Stimulated activated CD8-positive, alpha-beta memory T cell treated with anti-CD3 and anti-CD28 coated beads, Interleukin-7, amount 100 ng/mL, for 1 hour (primary cell): ENCODE measurements at regions not wholly inside any gene's neighbourhood (a gene's known extent, or its start where the extent isn't known, plus 50 kb on each side); places are given as distances from the start of the nearest gene placed in this dataset.

Source experiments
- DNase-seq, 2 donors: peaks; one replicate each; pipeline ENCODE4 v3.0.0-alpha.2; 2020; ENCODE audit warnings: low read depth in 2 of 2

DNA sequence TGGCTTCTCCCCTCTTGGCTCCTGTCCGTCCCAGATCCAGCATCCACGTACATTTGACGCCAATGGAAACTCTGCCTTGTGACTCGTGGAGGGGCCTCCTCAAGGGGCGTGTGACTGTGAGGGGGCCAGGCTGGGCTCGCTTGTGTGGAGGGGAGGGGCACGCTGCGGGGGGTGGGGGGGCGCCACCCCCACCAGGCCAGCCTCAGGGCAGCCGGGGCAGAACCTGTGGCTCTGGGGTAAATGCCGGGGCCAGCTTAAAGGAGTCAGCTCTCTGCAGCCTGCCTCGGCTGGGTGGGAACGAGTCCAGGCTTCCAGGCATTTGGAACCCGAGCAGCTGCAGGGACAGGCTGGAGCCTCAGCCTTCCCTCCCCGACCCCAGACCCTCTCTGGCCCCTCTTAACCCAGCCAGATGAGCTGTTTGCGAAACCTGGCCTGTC, 94.1 kb downstream of the SIK1 start:
- DNase-seq: no peak

DNA sequence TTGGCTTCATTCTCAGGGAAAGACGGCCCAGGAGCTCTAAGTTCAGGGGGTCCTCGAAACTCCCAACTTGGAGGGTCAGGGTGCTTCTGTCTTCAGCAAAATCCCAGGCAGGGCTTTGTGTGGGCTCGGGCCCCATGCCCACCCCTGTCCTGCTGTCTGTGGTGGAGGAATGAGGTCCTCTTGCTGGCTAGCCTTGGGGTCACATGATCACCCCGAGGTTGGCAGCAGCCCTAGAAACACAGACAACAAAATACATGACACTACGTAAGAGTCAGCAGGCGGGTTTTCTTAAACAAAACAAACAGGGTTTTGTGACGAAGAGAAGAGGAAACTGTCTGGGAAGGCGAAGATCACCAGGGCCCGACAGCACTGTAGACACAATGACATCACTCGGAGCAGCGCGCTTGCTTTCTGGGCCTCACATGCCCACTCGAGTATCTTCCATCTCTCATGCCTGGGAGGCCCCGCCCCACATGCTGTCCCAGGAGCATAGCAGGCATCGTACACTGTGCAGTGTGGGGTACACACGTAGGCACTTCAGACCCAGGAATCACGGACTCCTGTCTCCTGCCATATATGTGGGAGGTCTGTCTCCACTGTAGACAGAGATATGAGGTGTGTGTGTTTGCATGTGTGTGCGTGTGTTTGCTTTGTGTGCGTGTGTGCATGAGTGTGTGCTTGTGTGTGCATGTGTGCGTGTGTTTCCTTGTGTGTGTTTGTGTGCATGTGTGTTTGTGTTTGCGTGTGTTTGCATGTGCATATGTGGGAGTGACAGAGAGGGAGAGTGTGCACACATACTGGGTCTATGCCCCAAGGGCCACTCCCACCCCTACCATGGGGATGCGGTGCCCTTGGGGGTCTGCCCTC, 94.7 kb downstream of the SIK1 start:
- no peak for DNase-seq

DNA sequence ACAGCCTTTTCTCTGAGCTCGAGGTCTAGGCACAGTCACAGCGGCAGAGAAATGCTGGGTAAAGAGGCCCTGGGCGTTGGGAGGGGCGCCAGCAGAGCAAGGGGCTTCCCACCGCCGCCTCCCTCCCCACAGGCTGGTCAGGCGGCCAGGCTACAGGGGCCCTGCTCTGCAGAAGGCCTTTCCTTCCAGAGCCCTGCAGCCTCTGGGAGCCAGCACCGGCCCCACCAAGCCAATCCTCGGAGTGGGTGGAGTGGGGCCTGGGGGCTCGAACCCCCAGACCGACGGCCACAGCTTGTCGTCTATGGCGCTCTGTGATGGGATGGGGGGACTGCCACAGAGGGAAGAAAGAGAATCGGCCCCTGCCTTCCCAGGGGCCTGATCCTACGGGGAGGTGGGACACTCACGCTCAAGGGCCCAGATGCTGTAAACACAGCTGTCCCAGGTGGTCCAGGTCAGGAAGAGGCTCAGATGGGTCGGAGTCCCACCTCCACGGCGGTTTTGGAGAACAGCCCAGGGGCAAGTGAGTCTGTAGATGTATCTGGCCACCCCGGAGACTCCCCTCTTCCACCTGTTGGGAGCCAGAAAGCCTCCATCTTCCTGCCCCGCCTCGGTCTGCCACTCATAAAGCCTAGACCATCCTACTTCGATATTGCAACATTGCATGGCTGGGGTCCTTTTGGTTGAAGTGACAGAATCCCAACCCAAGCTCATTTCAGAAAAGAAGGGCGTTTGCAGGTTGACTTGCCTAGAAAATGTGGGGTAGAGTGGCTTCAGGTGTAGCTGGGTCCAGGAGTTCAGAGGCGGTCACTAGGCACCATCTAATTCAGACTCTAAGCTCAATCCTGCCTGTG, 95.6 kb downstream of the SIK1 start:
- no peak for DNase-seq

DNA sequence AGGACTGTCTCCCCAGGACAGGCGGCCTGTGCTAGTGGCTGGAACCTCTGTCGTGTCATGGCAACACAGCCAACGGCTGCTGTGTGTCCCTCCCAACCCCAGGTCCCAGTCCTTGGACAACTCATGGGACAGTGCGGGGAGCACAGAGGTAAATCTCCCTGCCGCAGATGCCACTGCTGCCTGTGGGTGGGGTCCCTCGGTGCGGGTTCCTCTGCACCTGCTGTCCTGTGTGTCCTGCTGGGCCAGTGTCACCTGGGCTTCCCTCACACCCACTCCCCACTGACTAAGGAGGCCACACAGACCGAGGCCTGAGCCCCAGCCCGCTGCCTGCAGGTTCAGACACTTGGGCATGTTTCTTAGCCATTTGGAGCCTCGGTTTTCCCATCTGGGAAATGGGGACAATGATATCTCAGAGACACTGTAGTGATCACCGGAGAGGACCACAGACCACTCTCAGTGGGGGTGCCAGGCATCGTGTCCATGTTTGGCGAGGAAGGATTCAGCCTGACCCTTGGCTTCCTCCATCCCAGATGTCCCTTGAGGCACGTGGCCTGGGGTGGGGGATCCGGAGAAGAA, 96.5 kb downstream of the SIK1 start:
- no peak for DNase-seq

DNA sequence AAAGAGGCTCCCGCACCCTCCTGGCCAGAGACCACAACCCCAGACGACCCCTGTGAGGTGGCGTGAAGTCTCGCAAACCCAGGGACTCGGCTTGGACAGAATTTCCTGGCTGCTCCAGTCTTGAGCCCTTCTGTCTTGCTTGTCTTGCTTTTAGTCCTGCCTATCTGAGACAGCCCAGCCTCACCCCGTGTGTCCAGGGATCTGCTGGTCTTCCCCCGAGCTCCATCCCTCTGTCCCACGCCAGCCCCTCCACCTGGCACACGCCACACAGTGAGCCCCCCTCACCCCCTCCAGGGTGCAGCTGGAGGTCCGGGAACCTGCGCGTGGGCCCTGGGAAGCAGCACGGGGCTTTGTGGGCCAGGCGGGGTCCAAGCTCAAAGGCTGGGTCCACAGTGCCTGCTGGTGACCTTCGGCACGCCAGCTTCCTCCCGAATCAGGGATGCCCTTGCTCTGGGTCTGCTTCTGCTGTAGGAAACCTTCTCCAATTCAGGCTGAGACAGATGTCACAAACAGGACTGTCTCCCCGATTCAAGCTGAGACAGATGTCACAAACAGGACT, 97.1 kb downstream of the SIK1 start:
- DNase-seq: no peak

DNA sequence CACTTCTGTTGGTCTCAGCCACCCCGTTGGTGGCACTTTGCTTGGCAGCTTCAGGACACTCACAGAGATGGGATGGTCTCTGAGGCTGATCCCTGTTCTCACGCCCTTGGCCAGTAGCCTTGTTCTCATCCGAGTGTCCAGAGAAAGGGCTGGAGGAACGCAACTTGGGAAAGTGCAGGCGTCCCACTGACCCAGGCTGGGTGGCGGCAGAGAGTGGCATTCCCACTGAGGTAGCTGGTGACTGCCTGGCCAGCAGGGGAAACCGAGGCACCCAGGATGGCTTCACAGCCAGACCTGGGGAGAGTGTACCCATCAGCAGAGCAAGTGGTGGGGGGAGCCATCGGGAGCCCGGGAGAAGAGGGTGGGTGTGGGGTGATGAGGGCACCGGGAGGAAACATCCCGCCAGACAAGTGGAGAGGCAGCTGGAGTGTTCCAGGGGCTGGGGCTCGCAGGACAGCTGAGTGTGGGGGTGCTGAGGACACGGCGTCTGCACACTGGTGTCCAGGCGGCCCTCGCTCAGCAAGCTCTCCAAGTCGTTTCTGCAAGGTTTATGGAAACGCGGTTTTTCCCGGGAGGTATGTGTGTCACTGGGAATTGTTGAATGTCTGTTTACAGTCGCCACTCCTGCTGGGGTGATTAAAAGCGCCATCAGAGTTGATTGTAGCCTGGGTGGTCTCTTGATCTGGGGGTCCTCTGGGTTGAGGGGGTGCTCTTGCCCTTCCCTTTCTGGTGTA, 97.8 kb downstream of the SIK1 start:
- DNase-seq: no peak

DNA sequence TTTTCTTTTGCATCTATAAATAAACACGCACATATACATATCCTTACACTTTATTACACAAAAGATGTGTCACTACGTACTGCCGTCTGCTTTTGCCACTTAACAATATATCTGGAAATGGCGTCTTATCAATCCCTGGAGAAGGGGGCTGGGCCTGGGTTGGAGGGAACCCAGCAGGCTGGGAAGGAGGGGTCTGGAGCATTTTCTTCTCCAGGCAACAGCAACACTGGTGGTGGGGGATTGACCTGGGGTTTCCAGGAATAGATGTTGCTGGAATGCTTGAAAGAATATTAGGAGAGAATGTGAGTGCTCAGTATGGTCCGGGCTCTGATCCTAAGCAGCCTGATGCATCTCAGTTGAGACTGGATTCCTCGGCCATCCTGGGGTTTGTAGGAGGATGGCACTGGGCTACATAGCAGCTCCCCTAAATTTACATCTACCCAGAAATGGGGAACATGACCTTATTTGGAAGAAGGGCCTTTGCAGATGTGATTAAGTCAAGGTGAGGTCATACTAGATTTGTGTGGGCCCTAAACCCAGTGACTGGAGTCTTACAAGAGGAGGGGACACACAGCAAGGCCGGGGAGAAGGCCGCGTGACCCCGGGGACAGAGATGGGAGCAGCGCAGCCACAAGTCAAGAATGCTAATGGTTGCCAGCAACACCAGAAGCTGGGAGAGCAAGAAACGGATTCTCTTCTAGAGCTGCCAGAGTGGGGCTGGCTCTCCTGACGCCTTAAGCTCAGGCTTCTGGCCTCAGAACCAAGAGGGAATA, 98.6 kb downstream of the SIK1 start:
- DNase-seq: no peak

DNA sequence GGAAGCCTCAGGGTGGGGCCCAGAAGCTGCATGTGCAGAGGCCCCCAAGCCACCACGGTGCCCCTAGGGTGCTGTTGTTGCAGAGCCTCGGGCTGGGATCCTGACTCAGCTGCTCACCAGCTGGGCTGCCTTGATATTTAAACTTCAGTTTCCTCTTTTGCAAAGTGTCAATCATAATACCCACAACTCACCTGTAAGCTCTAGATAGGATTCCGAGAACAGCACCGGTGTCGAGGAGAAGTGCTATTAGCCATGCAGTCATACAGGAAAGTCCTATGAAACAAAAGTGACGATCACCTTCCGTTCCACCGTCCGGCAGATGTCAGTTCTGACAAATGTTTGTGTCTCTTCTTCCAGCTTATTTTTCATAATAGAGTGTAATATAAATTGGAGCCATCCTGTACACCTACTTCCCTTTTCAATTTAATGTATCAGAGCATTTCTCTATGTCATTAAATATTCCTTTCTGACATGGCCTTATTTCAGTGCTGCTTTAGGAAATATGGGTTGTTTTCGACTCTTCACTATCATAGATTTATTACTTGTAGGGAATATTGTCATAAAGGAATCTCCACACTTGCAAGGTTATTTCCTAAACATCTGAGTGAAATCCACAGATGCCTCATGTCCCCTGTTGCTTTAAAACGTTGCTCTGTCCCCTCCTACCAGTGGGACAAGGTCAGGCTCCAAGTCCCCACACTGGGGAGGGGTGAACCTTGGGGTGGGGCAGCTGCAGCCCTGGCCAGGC, 100.8 kb downstream of the SIK1 start:
- DNase-seq: no peak

DNA sequence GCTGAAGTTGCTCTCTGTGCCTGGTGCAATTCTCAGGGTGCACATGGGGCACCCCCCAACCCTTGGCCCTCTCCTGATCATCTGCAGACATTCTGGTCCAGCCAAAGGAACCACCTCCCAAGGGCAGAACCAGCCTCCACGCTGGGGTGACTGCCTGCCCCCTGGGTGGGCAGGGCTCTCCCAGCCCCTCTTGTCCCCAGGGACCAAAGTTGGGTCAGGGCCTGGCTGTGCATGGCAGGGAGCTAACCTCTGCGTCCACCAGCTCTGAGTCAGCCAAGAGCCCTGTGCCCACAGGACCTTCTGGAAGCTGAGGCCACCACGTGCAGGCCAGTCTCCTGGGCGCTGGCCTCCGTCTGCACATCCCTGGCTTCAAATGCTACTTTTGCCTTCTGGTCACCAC, 101.9 kb downstream of the SIK1 start:
- DNase-seq: no peak

DNA sequence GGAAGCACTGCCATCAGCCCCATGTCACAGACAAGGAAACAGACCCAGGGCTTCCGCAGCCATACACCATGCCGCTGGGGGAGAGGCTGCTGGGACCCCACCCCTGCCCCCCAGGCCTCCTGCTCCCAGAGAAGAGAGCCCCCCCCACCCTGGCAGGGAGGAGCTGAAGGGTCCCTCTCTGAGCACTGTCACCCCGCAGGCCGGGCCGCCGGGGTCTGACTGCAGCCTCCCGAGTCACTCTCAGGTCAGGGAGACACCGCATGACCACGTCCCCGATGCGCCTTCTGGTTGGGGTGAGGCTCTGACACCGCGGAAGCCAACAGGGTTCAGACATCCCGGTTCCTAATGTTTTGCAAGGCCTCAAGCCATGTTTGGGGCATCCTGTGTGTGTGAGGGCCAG, 102.3 kb downstream of the SIK1 start:
- DNase-seq: no peak

DNA sequence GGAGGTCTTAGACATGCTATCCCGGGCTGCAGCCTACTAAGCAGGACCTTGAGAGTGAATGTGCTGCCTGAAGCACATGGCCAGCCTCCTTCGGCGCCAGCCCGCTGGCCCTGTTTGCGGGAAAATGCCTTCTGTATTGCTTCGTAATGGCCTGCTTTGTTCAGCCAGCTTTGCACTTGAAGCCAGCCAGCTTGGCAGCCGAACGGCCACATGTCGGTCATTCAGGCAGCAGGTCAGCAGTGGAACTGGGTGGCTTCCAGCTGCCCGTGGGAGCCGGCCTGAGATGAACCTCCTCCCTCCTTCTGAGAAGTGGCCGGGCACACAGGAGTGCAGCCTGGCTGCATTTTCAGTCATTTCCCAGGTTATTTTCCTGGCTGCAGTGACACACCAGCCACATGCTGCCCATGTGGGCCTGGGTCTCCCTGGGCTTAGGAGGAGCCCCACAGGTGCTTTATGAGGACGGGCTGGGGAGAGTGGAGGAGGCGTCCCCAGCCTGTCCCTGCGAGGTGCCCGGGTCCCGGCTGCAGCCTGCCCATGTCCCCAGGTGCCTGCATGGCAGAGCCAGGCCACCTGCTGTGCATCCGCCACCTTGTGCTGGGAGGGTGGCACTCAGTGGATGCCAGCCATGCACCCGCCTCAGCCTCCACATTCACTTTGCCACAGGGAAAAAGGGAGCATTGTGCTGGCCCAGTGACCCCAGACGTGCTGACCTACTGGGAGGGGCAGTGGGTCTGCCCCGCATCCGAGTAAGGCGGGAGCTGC, 103.5 kb downstream of the SIK1 start:
- no peak for DNase-seq

DNA sequence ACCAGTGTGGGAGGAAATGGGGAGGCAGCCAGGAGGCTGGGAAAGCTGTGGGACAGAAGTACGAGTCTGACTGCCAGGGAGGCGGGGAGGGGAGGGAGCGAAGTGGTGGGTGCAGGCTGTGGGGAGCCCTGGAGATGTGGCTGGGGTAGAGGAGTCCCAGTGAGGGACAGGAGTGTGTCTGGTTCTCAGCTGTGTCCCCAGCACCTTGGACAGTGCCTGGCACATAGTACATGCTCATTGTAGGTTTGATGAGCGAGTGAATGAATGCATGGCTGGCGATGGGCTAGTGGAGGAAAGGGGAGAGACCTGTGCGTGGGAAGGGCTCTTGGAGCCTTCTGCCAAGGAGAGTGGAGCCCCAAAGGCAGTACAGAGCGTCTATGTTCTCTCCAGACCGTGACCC, 104.1 kb downstream of the SIK1 start:
- DNase-seq: no peak

DNA sequence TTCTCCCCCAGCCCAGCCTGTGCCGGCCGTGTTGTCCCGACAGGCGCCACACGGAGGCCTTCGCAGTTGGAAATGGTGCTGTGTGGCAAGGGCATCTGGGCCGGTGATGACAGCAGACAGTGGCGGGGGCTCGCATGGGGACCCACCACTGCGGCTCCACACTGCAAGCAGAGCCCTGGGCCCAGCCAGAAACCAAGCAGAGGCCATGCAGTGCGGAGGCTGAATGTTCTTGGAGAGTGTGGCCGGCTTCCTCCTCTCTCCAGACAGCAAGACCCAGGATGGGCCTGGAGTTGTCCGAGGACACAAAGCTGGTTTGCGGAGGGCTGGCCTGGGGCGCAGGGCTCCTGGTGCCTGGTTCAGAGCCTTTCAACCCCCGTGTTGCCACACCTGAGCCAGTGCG, 104.6 kb downstream of the SIK1 start:
- no peak for DNase-seq

DNA sequence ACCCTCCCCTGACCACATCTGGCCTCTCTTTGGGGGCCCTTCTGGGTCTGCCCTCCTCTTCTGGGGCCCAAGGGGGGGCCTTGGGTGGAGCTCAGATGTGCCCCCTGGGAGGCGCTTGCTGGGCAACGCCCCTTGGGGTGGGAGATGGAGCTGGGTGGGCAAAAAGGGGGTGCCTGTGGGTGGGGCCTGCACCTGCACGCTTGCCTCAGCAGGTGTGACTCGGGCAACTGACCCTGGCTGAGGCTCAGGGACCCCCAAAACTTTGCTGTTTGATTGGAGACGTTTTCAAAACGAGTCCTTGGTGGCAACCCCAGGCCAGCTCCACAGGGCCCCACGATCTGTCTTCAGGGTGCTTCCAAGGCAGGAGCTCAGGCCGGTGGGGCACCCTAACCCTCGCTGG, 105.3 kb downstream of the SIK1 start:
- DNase-seq: no peak

DNA sequence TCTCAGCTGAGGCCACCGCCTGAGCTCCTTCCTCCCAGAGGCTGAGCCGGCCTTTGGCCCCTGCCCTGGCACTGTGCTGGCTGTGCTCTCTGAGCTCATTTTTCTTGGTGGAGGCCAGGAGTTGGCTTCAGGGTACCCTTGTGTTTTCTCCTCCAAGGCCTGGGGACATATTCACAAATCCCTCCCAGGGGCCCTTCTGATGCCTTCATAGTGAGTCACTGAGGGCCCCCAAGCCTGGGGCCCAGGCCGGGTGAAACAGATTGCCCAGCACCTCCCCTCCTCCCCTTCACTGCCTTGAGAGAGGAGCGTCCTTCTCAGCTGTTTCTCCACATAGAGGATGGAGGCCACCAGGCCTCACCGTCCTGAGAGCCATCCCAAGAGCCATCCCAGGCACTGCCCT, 105.8 kb downstream of the SIK1 start:
- no peak for DNase-seq

DNA sequence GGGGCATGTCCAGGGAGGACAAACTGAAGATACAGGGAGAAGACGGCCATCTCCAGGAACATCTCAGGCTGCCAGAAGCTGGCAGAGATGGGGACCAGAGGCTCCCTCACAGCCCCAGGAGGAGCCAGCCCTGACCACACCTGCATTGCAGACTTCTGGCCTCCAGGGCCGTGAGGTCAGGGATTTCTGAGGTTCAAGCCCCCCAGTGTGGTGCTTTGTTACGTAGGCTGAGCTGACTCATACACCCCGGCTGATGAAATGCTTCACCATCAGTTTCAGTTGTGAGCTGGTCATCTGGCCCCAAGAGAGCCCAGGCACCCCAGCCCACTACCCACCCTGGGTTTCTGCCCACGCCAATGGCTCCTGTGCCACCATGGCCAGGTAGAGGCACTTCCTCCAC, 106.4 kb downstream of the SIK1 start:
- DNase-seq: no peak

DNA sequence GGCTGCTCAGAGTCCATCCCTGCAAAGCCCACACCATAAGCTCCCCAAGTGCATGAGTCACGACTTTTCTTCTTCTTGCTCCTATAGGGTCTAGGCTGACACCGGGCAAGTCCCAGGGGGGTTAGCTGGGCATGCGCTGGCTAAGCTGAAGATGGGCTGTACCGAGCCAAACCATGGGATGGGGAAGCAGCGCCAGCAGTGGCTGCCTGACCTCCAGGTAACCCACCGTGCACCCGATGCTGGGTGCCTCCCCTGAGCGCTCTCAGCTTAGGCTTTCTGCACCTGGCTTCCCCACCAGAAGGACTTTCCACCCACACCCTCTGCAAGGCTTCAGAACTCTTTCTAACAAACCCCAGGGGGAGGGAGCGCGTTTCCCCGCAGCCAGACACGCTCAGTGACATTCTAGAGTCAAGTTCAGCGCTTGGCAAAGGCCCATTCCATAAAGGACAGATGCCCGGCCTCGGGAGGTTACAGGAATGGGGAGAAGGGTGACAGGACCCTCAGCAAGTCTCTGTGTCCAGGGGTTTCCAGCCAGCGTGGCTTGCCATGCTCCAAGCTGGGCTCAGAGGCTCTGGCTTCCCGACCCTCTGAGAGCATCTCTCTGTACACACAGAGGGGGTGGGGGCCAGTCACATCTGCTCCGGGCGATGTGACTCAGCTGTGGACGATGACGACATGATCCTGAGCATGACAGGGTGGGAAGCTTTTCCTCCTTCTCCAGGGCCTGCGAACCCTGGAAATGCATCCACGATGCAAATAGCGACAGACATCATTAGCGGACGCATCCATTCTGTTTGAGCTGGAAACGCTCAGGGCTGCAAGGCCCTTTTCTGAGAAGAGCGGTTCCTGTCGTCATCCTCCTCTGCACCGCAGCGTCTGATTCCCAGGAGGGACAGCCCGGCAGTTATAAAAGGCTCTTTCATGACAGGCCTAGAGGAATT, 107.8 kb downstream of the SIK1 start:
- no peak for DNase-seq

DNA sequence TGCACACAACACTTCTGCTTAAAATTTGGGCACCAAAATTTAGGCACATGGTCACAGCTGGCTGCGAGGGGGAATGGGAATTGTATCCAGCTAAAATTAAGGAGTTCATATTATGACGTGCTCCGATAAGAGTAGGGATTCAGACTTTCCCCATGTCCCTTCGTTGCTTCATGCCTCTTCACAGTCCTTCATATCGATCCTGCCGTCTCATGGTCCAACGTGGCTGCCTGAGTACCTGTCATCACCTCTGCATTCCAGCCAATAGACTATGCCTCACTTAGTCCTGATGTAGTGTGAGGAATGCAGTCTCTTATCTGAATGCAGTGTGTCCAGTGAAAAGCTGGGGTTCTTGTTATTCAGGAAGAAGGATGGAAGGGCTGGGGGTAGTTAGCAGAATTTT, 108.6 kb downstream of the SIK1 start:
- no peak for DNase-seq
